PFSK-1 (cell line): ENCODE measurements at regions not wholly inside any gene's neighbourhood (a gene's known extent, or its start where the extent isn't known, plus 50 kb on each side); places are given as distances from the start of the nearest gene placed in this dataset.

Experiments used
- FOXP2 ChIP-seq: optimal IDR thresholded peaks from 2 replicates; pipeline ENCODE3; 2011; ENCODE audit warnings: borderline replicate concordance, control low read depth, inconsistent platforms; ENCODE audit not compliant: insufficient read depth; ENCODE audit errors: extremely low read length, extremely low read depth
- POLR2AphosphoS5 ChIP-seq: IDR thresholded peaks from 2 replicates; pipeline ENCODE4 v1.6.1; 2012; ENCODE audit warnings: low read depth, mild to moderate bottlenecking, control low read depth, low read length, moderate library complexity
- REST ChIP-seq, 2 experiments: IDR thresholded peaks; 2 replicates each; pipeline versions ENCODE4 v1.6.1 to v1.8.0; 2011 to 2012; ENCODE audit warnings: low read depth in 2 of 2, low read length in 2 of 2, control low read depth in 1 of 2, inconsistent platforms in 1 of 2, mild to moderate bottlenecking in 1 of 2, moderate library complexity in 1 of 2; ENCODE audit not compliant: insufficient read depth in 1 of 2
- SIN3A ChIP-seq: IDR thresholded peaks from 2 replicates; pipeline ENCODE4 v1.6.1; 2012; ENCODE audit warnings: mild to moderate bottlenecking, low read length, moderate library complexity, borderline replicate concordance; ENCODE audit not compliant: insufficient read depth
- TAF1 ChIP-seq: IDR thresholded peaks from 2 replicates; pipeline ENCODE4 v1.6.1; 2012; ENCODE audit warnings: low read length, control low read depth, borderline replicate concordance; ENCODE audit not compliant: insufficient read depth

- TF ChIP-seq POLR2AphosphoS5 (no peak), SIN3A (no peak), FOXP2 (no peak), REST (IDR thresholded peaks at IDR 0.05; ENCODE audit: insufficient read depth in 1 of 2, low read depth in 2 of 2, low read length in 2 of 2) (no peak), TAF1 (no peak)
Measured at GRCh38 chr11:70703141-70704064, 305.1 kb downstream of the CTTN start.

GRCh38 chr11:70705097-70705496 is 306.8 kb downstream of the CTTN start:
- TF ChIP-seq POLR2AphosphoS5 = no peak
- TF ChIP-seq FOXP2 = no peak
- no peak for TF ChIP-seq REST (IDR thresholded peaks at IDR 0.05; ENCODE audit: insufficient read depth in 1 of 2, low read depth in 2 of 2, low read length in 2 of 2)
- no peak for TF ChIP-seq SIN3A
- TF ChIP-seq TAF1 = no peak

GRCh38 chr11:70705930-70706329 is 307.6 kb downstream of the CTTN start:
- TF ChIP-seq POLR2AphosphoS5 (no peak), REST (IDR thresholded peaks at IDR 0.05; ENCODE audit: insufficient read depth in 1 of 2, low read depth in 2 of 2, low read length in 2 of 2) (no peak), SIN3A (no peak), TAF1 (no peak), FOXP2 (no peak)

- TF ChIP-seq POLR2AphosphoS5 (no peak), FOXP2 (no peak)
Measured at GRCh38 chr11:70707821-70708220, 309.5 kb downstream of the CTTN start.

- TF ChIP-seq SIN3A (no peak), POLR2AphosphoS5 (no peak), FOXP2 (no peak), REST (IDR thresholded peaks at IDR 0.05; ENCODE audit: insufficient read depth in 1 of 2, low read depth in 2 of 2, low read length in 2 of 2) (no peak), TAF1 (no peak)
Measured at GRCh38 chr11:70709596-70709995, 311.3 kb downstream of the CTTN start.
